ENCODE measurements at regions not wholly inside any gene's neighbourhood (a gene's known extent, or its start where the extent isn't known, plus 50 kb on each side); places are given as distances from the start of the nearest gene placed in this dataset.

DNA sequence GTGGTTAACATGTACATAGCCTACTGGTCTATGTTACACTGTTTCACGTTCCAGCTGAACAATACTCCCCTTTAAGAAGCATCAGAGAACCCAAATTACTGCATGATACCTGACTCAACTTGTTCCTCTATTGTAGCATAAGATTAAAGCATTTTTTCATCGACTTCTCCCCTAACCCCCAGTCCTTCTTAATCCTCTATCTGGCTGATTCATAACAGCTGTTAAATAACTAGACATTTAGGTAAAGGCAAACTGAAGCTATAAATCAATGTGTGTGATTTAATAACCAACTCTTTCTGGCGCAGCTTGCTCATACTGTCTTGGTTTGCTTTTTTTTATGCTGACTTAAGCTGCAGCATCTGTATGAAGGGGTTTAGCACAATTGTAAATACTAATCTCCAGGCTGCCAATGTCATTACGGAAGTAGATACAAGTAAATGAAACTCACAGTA, 94.2 kb upstream of the MTAP start:
- H3K36me3 ChIP-seq = no peaks in the 10 kb centered on the region
- intact Hi-C loops (cut with DNase I; ENCODE audit: low total_unique reads) = no loop called here
- H3K4me1 ChIP-seq = no peaks in the 10 kb centered on the region
- no peak overlapping the region for H3K4me3 ChIP-seq
- TF ChIP-seq, protein P1, sequence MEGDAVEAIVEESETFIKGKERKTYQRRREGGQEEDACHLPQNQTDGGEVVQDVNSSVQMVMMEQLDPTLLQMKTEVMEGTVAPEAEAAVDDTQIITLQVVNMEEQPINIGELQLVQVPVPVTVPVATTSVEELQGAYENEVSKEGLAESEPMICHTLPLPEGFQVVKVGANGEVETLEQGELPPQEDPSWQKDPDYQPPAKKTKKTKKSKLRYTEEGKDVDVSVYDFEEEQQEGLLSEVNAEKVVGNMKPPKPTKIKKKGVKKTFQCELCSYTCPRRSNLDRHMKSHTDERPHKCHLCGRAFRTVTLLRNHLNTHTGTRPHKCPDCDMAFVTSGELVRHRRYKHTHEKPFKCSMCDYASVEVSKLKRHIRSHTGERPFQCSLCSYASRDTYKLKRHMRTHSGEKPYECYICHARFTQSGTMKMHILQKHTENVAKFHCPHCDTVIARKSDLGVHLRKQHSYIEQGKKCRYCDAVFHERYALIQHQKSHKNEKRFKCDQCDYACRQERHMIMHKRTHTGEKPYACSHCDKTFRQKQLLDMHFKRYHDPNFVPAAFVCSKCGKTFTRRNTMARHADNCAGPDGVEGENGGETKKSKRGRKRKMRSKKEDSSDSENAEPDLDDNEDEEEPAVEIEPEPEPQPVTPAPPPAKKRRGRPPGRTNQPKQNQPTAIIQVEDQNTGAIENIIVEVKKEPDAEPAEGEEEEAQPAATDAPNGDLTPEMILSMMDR (IDR thresholded peaks at IDR 0.05 in 8 of 11, conservative IDR thresholded peaks at IDR 0.05 in 3 of 11) = no peak
- no peak for TF ChIP-seq POLR2A (IDR thresholded peaks at IDR 0.05)
- TF ChIP-seq POLR2AphosphoS5 (IDR thresholded peaks at IDR 0.05) = no peak
- WGBS, 5 donors = 63 to 78% (median 70%) methylated on average over 4 of the region's 4 CpGs
- peaks cover 0 to 13% (median 0%) of the 10 kb centered on the region in 7 donors for H3K27me3 ChIP-seq (replicated peaks in 1 of 7)
- no peaks in the 10 kb centered on the region for H3K9me3 ChIP-seq
- no peak for DNase-seq
- no peak overlapping the region for H3K27ac ChIP-seq

DNA sequence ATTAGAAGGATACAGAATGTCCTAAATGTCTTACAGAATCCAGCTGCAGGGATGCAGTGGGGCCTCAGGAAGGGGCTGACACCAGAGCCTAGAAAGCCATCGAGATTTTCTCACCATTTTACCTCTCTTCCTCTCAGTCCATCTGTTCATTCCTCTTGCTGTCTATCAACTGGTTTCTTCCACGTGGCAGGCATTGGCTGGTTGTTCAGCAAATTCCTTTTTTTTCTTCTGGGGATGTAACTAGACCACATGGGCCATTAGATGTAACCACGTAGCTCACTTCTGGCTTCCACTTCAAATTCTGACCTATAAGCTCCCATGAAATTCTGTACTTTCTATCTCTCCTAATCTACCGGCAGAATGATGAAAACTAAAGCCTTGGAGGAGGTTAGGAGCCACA, 93.6 kb upstream of the MTAP start:
- no peak for DNase-seq

DNA sequence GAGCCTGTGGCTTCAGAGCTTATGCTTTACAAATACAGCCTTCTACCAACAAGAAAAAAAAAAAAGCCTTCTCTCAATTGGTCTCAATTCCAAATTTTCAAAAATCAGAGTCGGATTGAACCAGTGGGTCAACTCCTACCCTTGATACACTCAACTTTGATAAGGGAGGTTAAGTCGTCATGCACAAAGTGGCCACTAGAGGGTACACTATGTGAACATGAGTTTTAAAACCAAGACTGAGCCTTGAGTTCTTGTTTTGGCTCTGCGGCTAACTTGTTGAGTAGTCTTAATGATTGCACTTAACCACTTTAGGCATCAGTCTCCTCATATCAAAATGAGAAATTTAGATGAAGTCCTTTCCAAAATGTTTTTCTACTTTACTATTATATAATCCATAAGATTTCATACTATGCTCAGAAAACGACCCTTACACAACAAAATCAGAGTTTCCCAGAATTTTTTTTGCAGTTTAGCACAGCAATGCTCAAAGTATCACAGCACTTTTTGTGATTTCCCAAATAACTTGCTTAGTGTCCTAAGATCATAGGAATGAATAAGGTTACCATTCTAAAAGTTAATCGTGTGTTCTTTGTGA, 92.9 kb upstream of the MTAP start:
- intact Hi-C loops (cut with DNase I; ENCODE audit: low total_unique reads) = no loop called here
- Histone ChIP-seq H3K4me3 (no peak overlapping the region), H3K27me3 (replicated peaks in 1 of 7) (peaks cover 0 to 13% (median 0%) of the 10 kb centered on the region in 7 donors), H3K36me3 (no peaks in the 10 kb centered on the region), H3K9me3 (no peaks in the 10 kb centered on the region), H3K4me1 (no peaks in the 10 kb centered on the region), H3K27ac (no peak overlapping the region)
- 43 to 52% (median 47%) methylated on average over 5 of the region's 5 CpGs for WGBS, 5 donors
- TF ChIP-seq, protein P1 (IDR thresholded peaks at IDR 0.05 in 8 of 11, conservative IDR thresholded peaks at IDR 0.05 in 3 of 11) = peak; percentile 46 to 80 (median 71)
- TF ChIP-seq POLR2A (IDR thresholded peaks at IDR 0.05) = no peak
- no peak for DNase-seq

More for the DNA sequence above, 93.6 kb upstream of the MTAP start:
- Histone ChIP-seq H3K27ac (no peak overlapping the region), H3K36me3 (no peaks in the 10 kb centered on the region), H3K27me3 (replicated peaks in 1 of 7) (peaks cover 0 to 13% (median 0%) of the 10 kb centered on the region in 7 donors), H3K9me3 (no peaks in the 10 kb centered on the region), H3K4me1 (no peaks in the 10 kb centered on the region), H3K4me3 (no peak overlapping the region)
- WGBS, 5 donors = 45 to 61% (median 49%) methylated on average over 4 of the region's 4 CpGs
- TF ChIP-seq POLR2AphosphoS5 (IDR thresholded peaks at IDR 0.05) (no peak), POLR2A (IDR thresholded peaks at IDR 0.05) (no peak)
- TF ChIP-seq, protein P1 (IDR thresholded peaks at IDR 0.05 in 8 of 11, conservative IDR thresholded peaks at IDR 0.05 in 3 of 11) = no peak
- intact Hi-C loops (cut with DNase I; ENCODE audit: low total_unique reads) = no loop called here

DNA sequence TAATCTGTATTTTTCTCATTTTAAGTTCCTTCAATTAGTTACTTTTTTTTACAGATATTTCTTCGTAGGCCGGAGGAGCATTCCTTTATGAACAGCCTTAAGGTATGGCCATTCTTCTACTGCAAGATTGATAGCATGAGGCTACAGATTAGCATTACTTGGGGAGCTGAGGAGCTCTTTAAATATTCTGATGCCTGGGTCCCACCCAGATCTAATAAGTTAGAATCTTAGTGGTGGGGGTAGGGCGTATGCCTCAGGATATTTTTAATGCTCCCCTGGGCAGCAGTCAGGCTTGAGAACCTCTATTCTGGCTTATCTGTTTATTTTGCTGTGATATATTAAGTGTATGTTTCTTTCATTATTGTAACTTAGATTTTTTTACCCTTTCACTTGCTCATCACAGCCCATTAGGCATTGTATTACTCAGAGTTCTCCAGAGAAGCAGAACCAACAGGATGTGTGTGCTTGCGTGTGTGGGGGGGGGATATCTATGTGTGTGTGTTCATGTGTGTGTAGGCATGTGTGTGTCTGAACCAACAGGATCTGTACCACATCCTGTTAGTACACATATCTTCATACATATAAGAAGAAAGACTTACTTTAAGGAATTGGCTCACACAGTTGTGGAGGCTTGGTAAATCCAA, 91.8 kb upstream of the MTAP start:
- intact Hi-C loops (cut with DNase I; ENCODE audit: low total_unique reads) = no loop called here
- H3K27me3 ChIP-seq (replicated peaks in 1 of 7) = peaks cover 0 to 13% (median 0%) of the 10 kb centered on the region in 7 donors
- H3K9me3 ChIP-seq = no peaks in the 10 kb centered on the region
- no peak for TF ChIP-seq POLR2AphosphoS5 (IDR thresholded peaks at IDR 0.05)
- TF ChIP-seq, protein P1 (IDR thresholded peaks at IDR 0.05 in 8 of 11, conservative IDR thresholded peaks at IDR 0.05 in 3 of 11) = no peak
- no peak for TF ChIP-seq POLR2A (IDR thresholded peaks at IDR 0.05)
- H3K4me1 ChIP-seq = no peaks in the 10 kb centered on the region
- no peak overlapping the region for H3K27ac ChIP-seq
- no peaks in the 10 kb centered on the region for H3K36me3 ChIP-seq
- DNase-seq = no peak
- no peak overlapping the region for H3K4me3 ChIP-seq
- 75 to 91% (median 87%) methylated on average over 4 of the region's 4 CpGs for WGBS, 5 donors
